Fibroblast of mammary gland (primary cell): ENCODE measurements at regions not wholly inside any gene's neighbourhood (a gene's known extent, or its start where the extent isn't known, plus 50 kb on each side); places are given as distances from the start of the nearest gene placed in this dataset.
"Not testable (repeated sequence)": the region's sequence is repeated elsewhere in the genome, so short reads cannot be mapped to it uniquely, and the experiment has no call there.

Experiments
- DNase-seq: peaks from one replicate; pipeline ENCODE4 v3.0.0-alpha.2; 2010; ENCODE audit warnings: low read depth
- H3K4me3 ChIP-seq: 2 replicates; pipeline ENCODE4 v1.5.1; 2011; ENCODE audit warnings: low read depth, mild to moderate bottlenecking, low read length, moderate library complexity; ENCODE audit not compliant: control insufficient read depth
- CTCF ChIP-seq: conservative IDR thresholded peaks from 2 replicates; pipeline ENCODE4 v1.5.1; 2011; ENCODE audit warnings: low read depth, low read length, inconsistent platforms; ENCODE audit not compliant: control insufficient read depth, insufficient read depth

- DNase-seq = no peak
- TF ChIP-seq CTCF = no peak
- no peak overlapping the region for H3K4me3 ChIP-seq
Measured at GRCh38 chr2:429575-430254, 141.8 kb upstream of the ALKAL2 start.

- no peak for TF ChIP-seq CTCF
- no peak overlapping the region for H3K4me3 ChIP-seq
- no peak for DNase-seq
Measured at GRCh38 chr2:429142-429541, 141.3 kb upstream of the ALKAL2 start.

GRCh38 chr2:428591-428990 is 140.7 kb upstream of the ALKAL2 start:
- no peak for TF ChIP-seq CTCF
- no peak for DNase-seq
- no peak overlapping the region for H3K4me3 ChIP-seq

- DNase-seq, H3K4me3 ChIP-seq: not testable (repeated sequence)
Measured at GRCh38 chr2:426696-427095, 138.8 kb upstream of the ALKAL2 start.

GRCh38 chr2:425947-426346 is 138.1 kb upstream of the ALKAL2 start:
- no peak overlapping the region for H3K4me3 ChIP-seq
- no peak for DNase-seq
- TF ChIP-seq CTCF = no peak

- no peak for TF ChIP-seq CTCF
- no peak overlapping the region for H3K4me3 ChIP-seq
- no peak for DNase-seq
Measured at GRCh38 chr2:425243-425642, 137.4 kb upstream of the ALKAL2 start.

- DNase-seq = peak; percentile 0
- TF ChIP-seq CTCF = no peak
- no peak overlapping the region for H3K4me3 ChIP-seq
Measured at GRCh38 chr2:424306-425171, 136.6 kb upstream of the ALKAL2 start.
